PC-9 (cell line): ENCODE measurements at regions not wholly inside any gene's neighbourhood (a gene's known extent, or its start where the extent isn't known, plus 50 kb on each side); places are given as distances from the start of the nearest gene placed in this dataset.

Experiments
- CTCF ChIP-seq: fragments of 200-600 bp; sonication (generic); conservative IDR thresholded peaks from 2 replicates; pipeline ENCODE4 v1.6.1; 2017; ENCODE audit warnings: mixed run types, antibody characterized with exemption, mild to moderate bottlenecking, moderate library complexity
- EZH2 ChIP-seq: fragments of 200-600 bp; sonication (generic); IDR thresholded peaks from 2 replicates; pipeline ENCODE4 v1.8.0; 2017; ENCODE audit warnings: antibody characterized with exemption, low read depth

- TF ChIP-seq CTCF (no peak), EZH2 (no peak)
Measured at GRCh38 chr6:125636671-125637070, 112.8 kb upstream of the HEY2 start.
